Endothelial cell of umbilical vein (primary cell): ENCODE measurements at regions not wholly inside any gene's neighbourhood (a gene's known extent, or its start where the extent isn't known, plus 50 kb on each side); places are given as distances from the start of the nearest gene placed in this dataset.
A peak's percentile ranks its signal among the peaks of the same experiment; 100 is the strongest.

Experiments
- BruUV-seq: library from RNA; stranded (reverse); fragments of 400-500 nt; replicated peaks from 2 replicates; lab custom pipeline; 2021; lab: Mats Ljungman, UMichigan
- CTCF ChIA-PET: fragments of 300-600, 350-600 bp; sonication (Branson Sonifier 250); formaldehyde crosslinking; loops from one replicate; lab custom pipeline; 2021; ENCODE audit warnings: antibody characterized with exemption, inconsistent platforms; lab: Charles Lee
- POLR2A ChIA-PET: fragments of 300-600, 350-600 bp; sonication (Branson Sonifier 250); formaldehyde crosslinking; loops from one replicate; lab custom pipeline; 2021; ENCODE audit warnings: antibody characterized with exemption, inconsistent platforms; lab: Charles Lee
- DNase-seq: peaks from one replicate; pipeline ENCODE4 v3.0.0-alpha.2; 2011; ENCODE audit warnings: low read depth, low spot score
- FAIRE-seq: peaks from 2 replicates; lab custom pipeline; 2011; peaks lifted over from hg19 to GRCh38; lab: Jason Lieb, UNC
- H2AFZ ChIP-seq: 2 replicates; pipeline ENCODE4 v1.6.0; 2012; ENCODE audit warnings: low read depth, low read length, control low read depth, inconsistent platforms
- H3K27ac ChIP-seq: 2 replicates; pipeline ENCODE4 v1.5.1; 2011; ENCODE audit warnings: low read depth, mild to moderate bottlenecking, control low read depth, low read length, moderate library complexity; ENCODE audit not compliant: insufficient read depth
- H3K27me3 ChIP-seq, 2 experiments: 2 replicates each; pipeline versions ENCODE4 v1.6.0 to v1.6.1; 2011; ENCODE audit warnings: low read length in 2 of 2, mixed read lengths in 1 of 2; ENCODE audit not compliant: control insufficient read depth in 2 of 2, insufficient read depth in 2 of 2
- H3K36me3 ChIP-seq, 2 experiments: 2 replicates in 1 of 2; 3 replicates in 1 of 2; pipeline ENCODE4 v1.5.1; 2011; ENCODE audit warnings: low read length in 2 of 2, mild to moderate bottlenecking in 1 of 2, moderate library complexity in 1 of 2; ENCODE audit not compliant: control insufficient read depth in 2 of 2, insufficient read depth in 2 of 2; ENCODE audit errors: extremely low read depth in 1 of 2
- H3K4me1 ChIP-seq: 3 replicates; pipeline ENCODE4 v1.5.1; 2011; ENCODE audit warnings: mild to moderate bottlenecking, low read length; ENCODE audit not compliant: control insufficient read depth, insufficient read depth; ENCODE audit errors: extremely low read depth
- H3K4me2 ChIP-seq: 2 replicates; pipeline ENCODE4 v1.6.1; 2011; ENCODE audit warnings: low read length, control low read depth, mixed read lengths; ENCODE audit not compliant: insufficient read depth
- H3K4me3 ChIP-seq, 3 experiments: fragments of 200-600 bp in 1 of 3; sonication (generic), shearing (Covaris generic) in 1 of 3; replicated peaks in 1 of 3; 2 replicates each; pipeline ENCODE4 v1.5.1; 2011 to 2016; ENCODE audit warnings: control low read depth in 3 of 3, low read length in 3 of 3, mild to moderate bottlenecking in 2 of 3, inconsistent platforms in 1 of 3, low read depth in 1 of 3, moderate library complexity in 1 of 3; ENCODE audit not compliant: insufficient read depth in 1 of 3
- H3K79me2 ChIP-seq: 2 replicates; pipeline ENCODE4 v1.6.0; 2012; ENCODE audit warnings: low read length, inconsistent platforms; ENCODE audit not compliant: control insufficient read depth, insufficient read depth
- H3K9ac ChIP-seq: replicated peaks from 2 replicates; pipeline ENCODE3; 2011; ENCODE audit warnings: low read length, control low read depth; ENCODE audit not compliant: insufficient read depth; ENCODE audit errors: extremely low read depth
- H3K9me1 ChIP-seq: replicated peaks from 3 replicates; pipeline ENCODE4 v1.6.0; 2011; ENCODE audit warnings: mild to moderate bottlenecking, low read length; ENCODE audit not compliant: control insufficient read depth, insufficient read depth; ENCODE audit errors: extremely low read depth
- H3K9me3 ChIP-seq: replicated peaks from 2 replicates; pipeline ENCODE4 v1.5.1; 2012; ENCODE audit warnings: low read length, inconsistent platforms; ENCODE audit not compliant: control insufficient read depth, insufficient read depth
- H4K20me1 ChIP-seq: replicated peaks from 2 replicates; pipeline ENCODE3; 2011; ENCODE audit warnings: mild to moderate bottlenecking, low read length; ENCODE audit not compliant: control insufficient read depth, insufficient read depth; ENCODE audit errors: extremely low read depth
- CTCF ChIP-seq, 2 donors: IDR thresholded peaks; 1 replicate in 1 of 2; 2 replicates in 1 of 2; pipeline ENCODE4 v1.5.1; 2011; ENCODE audit warnings: low read length in 2 of 2, mild to moderate bottlenecking in 2 of 2, moderate library complexity in 2 of 2, control low read depth in 1 of 2, inconsistent platforms in 1 of 2, low read depth in 1 of 2; ENCODE audit not compliant: insufficient read depth in 1 of 2; ENCODE audit errors: extremely low read depth in 1 of 2
- EZH2 ChIP-seq: IDR thresholded peaks from 2 replicates; pipeline ENCODE4 v1.6.1; 2012; ENCODE audit warnings: borderline replicate concordance, low read depth, mild to moderate bottlenecking, moderate library complexity, low read length, inconsistent platforms; ENCODE audit not compliant: severe bottlenecking
- FOS ChIP-seq: IDR thresholded peaks from 2 replicates; pipeline ENCODE4 v1.6.1; 2011; ENCODE audit warnings: mild to moderate bottlenecking, low read length, moderate library complexity, borderline replicate concordance; ENCODE audit not compliant: insufficient read depth
- GATA2 ChIP-seq: IDR thresholded peaks from 2 replicates; pipeline ENCODE4 v1.7.0; 2011; ENCODE audit warnings: low read depth, mild to moderate bottlenecking, moderate library complexity, mixed read lengths, low read length; ENCODE audit not compliant: insufficient read length, insufficient read depth
- JUN ChIP-seq: IDR thresholded peaks from 2 replicates; pipeline ENCODE4 v1.6.1; 2011; ENCODE audit warnings: borderline replicate concordance, low read depth; ENCODE audit not compliant: insufficient read length, insufficient read depth
- MAX ChIP-seq: IDR thresholded peaks from 2 replicates; pipeline ENCODE4 v1.6.1; 2011; ENCODE audit not compliant: insufficient read depth, insufficient read length
- MYC ChIP-seq: IDR thresholded peaks from one replicate; pipeline ENCODE4 v1.6.1; 2011; ENCODE audit warnings: mild to moderate bottlenecking, low read depth, low read length
- POLR2A ChIP-seq: IDR thresholded peaks from 2 replicates; pipeline ENCODE4 v1.6.1; 2012; ENCODE audit warnings: low read depth, mild to moderate bottlenecking, control low read depth, low read length
- POLR2AphosphoS5 ChIP-seq: IDR thresholded peaks from 2 replicates; pipeline ENCODE4 v1.6.1; 2012; ENCODE audit warnings: low read depth, mild to moderate bottlenecking, control low read depth, low read length, moderate library complexity; ENCODE audit not compliant: insufficient read depth
- dilution Hi-C: fragments of 300-500 bp; cut with MboI; formaldehyde crosslinking; loops from one replicate; pipeline ENCODE4 v1.15.0; 2019; ENCODE audit warnings: low sequenced_read_pairs; ENCODE audit not compliant: extremely low pct_ligation_motif_present
- intact Hi-C: fragments of 100-400 bp; cut with micrococcal nuclease; formaldehyde crosslinking; loops from one replicate; pipeline ENCODE4 v1.10.0; 2022

DNA sequence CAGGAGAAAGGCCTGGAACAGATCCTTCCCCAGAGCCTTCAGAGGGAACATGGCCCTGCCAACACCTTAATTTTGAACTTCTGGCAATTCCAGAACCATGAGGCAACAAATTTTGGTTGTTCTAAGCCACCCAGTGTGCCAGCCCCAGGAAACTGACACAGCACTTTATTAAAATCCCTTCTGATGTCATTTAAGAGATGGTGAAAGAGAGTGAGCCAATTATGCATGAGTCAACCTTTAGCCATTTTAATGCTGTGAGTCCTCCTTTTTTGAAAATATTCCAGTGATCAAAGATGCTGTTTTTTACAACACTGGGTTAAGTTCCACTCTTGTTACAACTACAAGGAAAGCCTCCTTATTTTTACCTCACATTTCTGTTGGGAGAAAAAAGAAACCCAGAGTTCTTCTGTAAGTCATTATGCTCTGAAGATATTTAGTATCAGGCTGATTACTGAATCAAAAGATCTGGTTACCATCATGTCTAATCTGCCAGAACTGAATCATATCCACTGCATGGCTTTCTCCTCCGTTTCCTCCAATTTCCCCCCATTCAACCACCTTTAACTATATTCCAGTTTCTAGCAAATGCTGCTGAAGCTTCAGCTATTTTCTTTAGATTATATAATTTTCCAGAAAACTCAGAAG lies 235.4 kb downstream of the TXNL1 start:
- peak; percentile 45 for DNase-seq
- Histone ChIP-seq H3K4me3 (no peak overlapping the region), H3K79me2 (no peaks in the 10 kb centered on the region), H4K20me1 (no peaks in the 10 kb centered on the region), H3K4me2 (peak overlapping the region; percentile 1), H3K4me1 (peaks cover 8% of the 10 kb centered on the region), H3K27me3 (no peaks in the 10 kb centered on the region), H3K36me3 (no peaks in the 10 kb centered on the region), H2AFZ (peak overlapping the region; percentile 87), H3K9me1 (no peaks in the 10 kb centered on the region), H3K9me3 (no peaks in the 10 kb centered on the region), H3K27ac (peak overlapping the region; percentile 67), H3K9ac (no peak overlapping the region)
- intact Hi-C loops (no loop called here), dilution Hi-C loops (no loop called here)
- TF ChIP-seq FOS: peak; percentile 67
- TF ChIP-seq EZH2: no peak
- TF ChIP-seq MAX: no peak
- TF ChIP-seq POLR2A: no peak
- peak; percentile 41 for TF ChIP-seq JUN
- TF ChIP-seq GATA2: no peak
- no peak for TF ChIP-seq CTCF (IDR thresholded peaks at IDR 0.05; ENCODE audit: extremely low read depth in 1 of 2, insufficient read depth in 1 of 2, low read depth in 1 of 2, low read length in 2 of 2)
- TF ChIP-seq POLR2AphosphoS5: no peak
- no peak for TF ChIP-seq MYC
- POLR2A ChIA-PET: no interaction called here
- peak; percentile 67 for FAIRE-seq
- CTCF ChIA-PET: interaction anchor here (1.2 kb wide), 1 partner anchor 64 kb away, joined by 4 read pairs; no protein-coding TSS in a partner anchor
- no TSS peak for BruUV-seq
